GM12873 (cell line): ENCODE measurements at regions not wholly inside any gene's neighbourhood (a gene's known extent, or its start where the extent isn't known, plus 50 kb on each side); places are given as distances from the start of the nearest gene placed in this dataset.

Experiments used
- CTCF ChIP-seq: IDR thresholded peaks from 2 replicates; pipeline ENCODE4 v1.5.1; 2012; ENCODE audit warnings: low read depth, mild to moderate bottlenecking, moderate library complexity, low read length, control low read depth; ENCODE audit not compliant: insufficient read depth; ENCODE audit errors: missing control alignments

GRCh38 chr1:221602830-221603229 is 139.1 kb downstream of the DUSP10 start:
- TF ChIP-seq CTCF, result no peak

DNA sequence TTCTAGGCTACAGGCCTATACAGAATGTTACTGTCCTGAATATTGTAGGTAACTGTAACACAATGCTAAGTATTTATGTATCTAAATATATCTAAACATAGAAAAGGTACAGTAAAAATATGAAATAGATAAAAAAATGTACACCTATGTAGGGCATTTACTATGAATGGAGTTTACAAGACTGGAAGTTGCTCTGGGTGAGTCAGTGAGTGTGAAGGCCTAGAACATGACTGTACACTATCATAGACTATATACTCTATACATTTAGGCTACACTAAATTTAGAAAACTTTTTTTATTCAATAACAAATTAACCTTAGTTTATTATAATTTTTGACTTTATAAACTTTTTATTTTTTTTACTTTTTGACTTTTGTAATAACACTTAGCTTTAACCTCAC is 136.9 kb downstream of the DUSP10 start:
- no peak for TF ChIP-seq CTCF

DNA sequence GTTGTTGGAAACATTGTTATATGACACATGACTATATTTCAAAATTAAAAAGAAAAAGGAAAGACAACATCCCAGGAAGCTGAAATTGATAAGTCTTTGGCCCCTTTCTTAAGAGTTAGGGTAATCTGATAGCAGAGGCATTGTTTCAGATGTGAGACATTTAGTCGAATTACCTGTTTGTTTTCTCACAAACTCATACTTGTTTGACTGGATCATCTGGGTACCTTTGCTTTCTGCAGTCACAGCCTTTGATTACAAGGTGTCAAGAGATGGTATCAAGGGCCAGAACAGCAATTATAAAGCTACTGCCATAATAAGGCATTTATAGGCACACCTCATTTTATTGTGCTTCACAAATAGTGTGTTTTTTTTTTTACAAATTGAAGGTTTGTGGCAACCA is 136.3 kb downstream of the DUSP10 start:
- TF ChIP-seq CTCF, result no peak

DNA sequence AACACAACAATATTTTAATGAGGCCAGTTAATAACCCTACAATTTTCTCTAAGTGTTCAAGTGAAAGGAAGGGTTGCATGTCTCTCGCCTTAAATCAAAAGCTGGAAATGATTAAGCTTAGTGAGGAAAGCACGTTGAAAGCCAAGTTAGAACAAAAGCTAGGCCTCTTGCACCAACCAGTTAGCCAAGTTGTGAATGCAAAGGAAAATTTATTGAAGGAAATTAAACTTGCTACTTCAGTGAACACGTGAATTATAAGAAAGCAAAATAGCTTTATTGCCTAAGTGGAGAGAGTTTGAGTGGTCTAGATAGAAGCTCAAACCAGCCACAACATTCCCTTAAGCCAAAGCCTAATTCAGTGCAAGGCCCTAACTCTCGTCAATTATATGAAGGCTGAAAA is 135.6 kb downstream of the DUSP10 start:
- no peak for TF ChIP-seq CTCF

DNA sequence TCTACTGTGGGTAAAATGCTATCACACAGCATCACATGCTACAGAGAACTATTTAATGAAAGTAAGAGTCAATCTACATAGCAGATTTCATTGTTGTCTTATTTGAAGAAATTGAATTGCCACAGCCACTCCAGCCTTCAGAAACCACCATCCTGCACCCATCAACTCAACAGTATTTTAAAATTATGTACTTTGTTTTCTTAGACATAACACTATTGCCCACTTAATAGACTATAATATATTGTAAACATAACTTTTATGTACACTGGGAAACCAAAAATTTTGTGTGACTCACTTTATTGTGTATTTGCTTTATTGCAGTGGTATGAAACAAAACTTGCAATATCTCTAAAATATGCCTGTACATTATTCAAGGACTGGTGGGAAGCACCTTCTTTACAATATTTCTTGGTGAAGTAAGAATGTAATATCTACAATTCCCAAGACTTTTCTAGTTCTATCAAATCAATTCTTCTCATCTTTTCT is 133.0 kb downstream of the DUSP10 start:
- TF ChIP-seq CTCF, result no peak

DNA sequence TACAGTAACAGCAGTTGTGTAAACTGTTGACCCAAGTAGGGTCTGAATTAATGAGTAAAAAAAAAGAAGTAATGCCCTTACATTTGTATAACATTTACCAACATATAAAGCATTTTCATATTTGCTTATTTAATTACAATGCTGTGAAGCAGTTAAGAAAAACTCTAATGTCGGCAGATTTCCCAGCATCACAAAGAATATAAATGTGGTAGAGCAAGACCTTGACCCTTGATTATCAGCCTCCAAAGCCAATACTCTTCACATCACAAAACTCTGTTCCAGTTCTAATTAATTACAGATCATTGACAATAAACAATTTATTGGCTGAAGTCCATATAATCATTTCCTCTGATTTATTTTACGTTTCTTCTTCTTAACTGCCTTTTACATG is 130.2 kb downstream of the DUSP10 start:
- no peak for TF ChIP-seq CTCF

DNA sequence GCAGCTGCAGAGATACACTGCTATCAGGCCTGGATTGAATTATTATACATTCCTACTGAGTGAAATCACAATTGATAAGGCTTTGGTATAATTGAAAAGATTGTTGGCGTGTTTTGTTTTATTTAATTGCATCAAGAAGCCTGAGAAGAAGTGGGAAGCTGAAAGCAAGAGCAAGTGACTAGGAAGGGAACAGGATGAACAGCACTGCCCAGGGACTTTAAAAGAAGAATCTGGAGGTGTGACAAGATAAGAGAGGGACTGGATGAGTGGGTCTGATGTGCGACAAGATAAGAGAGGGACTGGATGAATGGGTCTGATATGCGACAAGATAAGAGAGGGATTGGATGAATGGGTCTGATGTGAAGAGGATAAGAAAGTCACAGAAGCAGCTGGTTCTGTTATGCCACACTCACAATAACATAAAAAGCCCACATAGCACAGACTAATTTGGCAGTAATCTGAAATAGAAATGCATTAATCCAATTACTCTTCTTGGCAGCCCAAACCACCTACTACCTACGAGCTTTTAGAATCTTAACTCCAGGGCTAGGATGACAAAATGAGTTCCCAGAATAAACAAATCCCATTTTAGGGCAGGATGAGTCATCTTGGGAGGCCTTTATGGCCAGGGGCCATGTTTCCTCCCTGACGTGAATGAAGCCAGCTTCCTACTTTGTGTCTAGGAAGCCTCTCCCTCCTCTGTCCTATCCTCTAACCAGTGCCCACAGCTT is 129.7 kb downstream of the DUSP10 start:
- no peak for TF ChIP-seq CTCF
